B cell (primary cell): ENCODE measurements at regions not wholly inside any gene's neighbourhood (a gene's known extent, or its start where the extent isn't known, plus 50 kb on each side); places are given as distances from the start of the nearest gene placed in this dataset.

Experiments used
- ATAC-seq: fragments of 200-7000 bp; cut with Tn5 transposase; one replicate; pipeline ENCODE4 v1.10.0; 2021; ENCODE audit warnings: low read depth, mild to moderate bottlenecking, moderate number of reproducible peaks, moderate library complexity
- CTCF ChIA-PET: fragments of 350-600 bp; sonication (Branson Sonifier 250); formaldehyde crosslinking; loops from one replicate; lab custom pipeline; 2021; ENCODE audit warnings: antibody characterized with exemption, inconsistent platforms; lab: Charles Lee
- POLR2A ChIA-PET: fragments of 350-600 bp; sonication (Branson Sonifier 250); formaldehyde crosslinking; loops from one replicate; lab custom pipeline; 2021; ENCODE audit warnings: antibody characterized with exemption; lab: Charles Lee
- DNase-seq: peaks from one replicate; pipeline ENCODE4 v3.0.0; 2013
- H2AFZ ChIP-seq: 2 replicates; pipeline ENCODE4 v1.6.1; 2012; ENCODE audit warnings: mild to moderate bottlenecking, low read depth, low read length; ENCODE audit not compliant: insufficient read depth, poor library complexity, severe bottlenecking
- H3K27ac ChIP-seq, 2 donors: 1 replicate in 1 of 2; 2 replicates in 1 of 2; pipeline ENCODE4 v1.5.1; 2012 to 2013; ENCODE audit warnings: low read length in 2 of 2, mild to moderate bottlenecking in 2 of 2, moderate library complexity in 1 of 2
- H3K27me3 ChIP-seq, 4 experiments: fragments of 200-600 bp in 1 of 4; sonication (generic) in 1 of 4; replicated peaks in 1 of 4; 1 replicate in 2 of 4; 2 replicates in 2 of 4; pipeline versions ENCODE4 v1.6.1 to v1.7.0; 2013 to 2016; ENCODE audit warnings: low read length in 3 of 4, mild to moderate bottlenecking in 2 of 4, mixed read lengths in 1 of 4, moderate library complexity in 1 of 4; ENCODE audit not compliant: insufficient read depth in 4 of 4, control insufficient read depth in 3 of 4; ENCODE audit errors: control extremely low read depth in 1 of 4
- H3K36me3 ChIP-seq, 2 experiments: replicated peaks in 1 of 2; 1 replicate in 1 of 2; 2 replicates in 1 of 2; pipeline versions ENCODE4 v1.6.1 to v1.7.1; 2013; ENCODE audit warnings: low read length in 1 of 2; ENCODE audit not compliant: insufficient read depth in 2 of 2, control insufficient read depth in 1 of 2; ENCODE audit errors: control extremely low read depth in 1 of 2, extremely low read depth in 1 of 2
- H3K4me1 ChIP-seq, 2 donors: fragments of 200-600 bp in 1 of 2; sonication (generic) in 1 of 2; 1 replicate in 1 of 2; 2 replicates in 1 of 2; pipeline versions ENCODE4 v1.5.1 to v1.6.1; 2013 to 2017; ENCODE audit warnings: low read length in 2 of 2; ENCODE audit not compliant: control insufficient read depth in 2 of 2, insufficient read depth in 2 of 2
- H3K4me2 ChIP-seq: replicated peaks from 2 replicates; pipeline ENCODE3; 2012; ENCODE audit warnings: mild to moderate bottlenecking, low read depth, low read length; ENCODE audit not compliant: poor library complexity, severe bottlenecking
- H3K4me3 ChIP-seq, 5 experiments: fragments of 200-600 bp in 1 of 5; sonication (generic) in 1 of 5; 1 replicate in 3 of 5; 2 replicates in 2 of 5; pipeline versions ENCODE4 v1.5.1 to v1.7.0; 2011 to 2016; ENCODE audit warnings: low read length in 4 of 5, mild to moderate bottlenecking in 4 of 5, low read depth in 2 of 5, control low read depth in 1 of 5, moderate library complexity in 1 of 5; ENCODE audit not compliant: insufficient read depth in 1 of 5; ENCODE audit errors: control extremely low read depth in 1 of 5, extremely low read depth in 1 of 5
- H3K79me2 ChIP-seq: fragments of 200-600 bp; sonication (generic); one replicate; pipeline ENCODE4 v1.6.0; 2016; ENCODE audit warnings: low read length; ENCODE audit not compliant: control insufficient read depth, insufficient read depth
- H3K9ac ChIP-seq: fragments of 200-600 bp; sonication (generic); 2 replicates; pipeline ENCODE4 v1.6.1; 2017; ENCODE audit warnings: mild to moderate bottlenecking, low read length, moderate library complexity
- H3K9me3 ChIP-seq, 3 donors: one replicate each; pipeline versions ENCODE4 v1.6.1 to v1.7.1; 2013; ENCODE audit warnings: low read length in 2 of 3; ENCODE audit not compliant: control insufficient read depth in 2 of 3, insufficient read depth in 1 of 3; ENCODE audit errors: control extremely low read depth in 1 of 3
- H4K20me1 ChIP-seq: 2 replicates; pipeline ENCODE4 v1.6.0; 2012; ENCODE audit warnings: mild to moderate bottlenecking, low read length; ENCODE audit not compliant: insufficient read depth, control insufficient read depth, poor library complexity, severe bottlenecking
- H3K27ac Mint-ChIP-seq: one replicate; pipeline ENCODE4 v1.8.0; 2021; ENCODE audit warnings: mixed read lengths
- H3K27me3 Mint-ChIP-seq: one replicate; pipeline ENCODE4 v1.8.0; 2021; ENCODE audit warnings: mixed read lengths
- H3K4me1 Mint-ChIP-seq: one replicate; pipeline ENCODE4 v1.8.0; 2021; ENCODE audit warnings: mixed read lengths
- H3K4me3 Mint-ChIP-seq: one replicate; pipeline ENCODE4 v1.8.0; 2021; ENCODE audit warnings: mixed read lengths
- H3K9me3 Mint-ChIP-seq: one replicate; pipeline ENCODE4 v1.8.0; 2022; ENCODE audit warnings: mixed read lengths; ENCODE audit not compliant: insufficient read depth
- EZH2 ChIP-seq: IDR thresholded peaks from 2 replicates; pipeline ENCODE4 v1.6.1; 2012; ENCODE audit warnings: borderline replicate concordance, low read depth, mild to moderate bottlenecking, moderate library complexity, low read length; ENCODE audit not compliant: insufficient read depth, poor library complexity, severe bottlenecking
- WGBS: methylation state at CpG from one replicate; pipeline ENCODE4 v1.1.5; 2013; ENCODE audit warnings: missing lambda C conversion rate; ENCODE audit not compliant: insufficient coverage; 5-methylcytosine and 5-hydroxymethylcytosine counted together
- intact Hi-C: fragments of 100-400 bp; cut with micrococcal nuclease; formaldehyde crosslinking; loops from one replicate; pipeline ENCODE4 v1.10.0; 2022
- TF ChIP-seq, protein P1 (sequence below): fragments of 200-600 bp; IDR thresholded peaks from one replicate; pipeline ENCODE4 v1.8.0; 2022; ENCODE audit warnings: antibody characterized with exemption, mild to moderate bottlenecking

- H3K4me3 Mint-ChIP-seq = no peak overlapping the region
- H3K27ac ChIP-seq = no peak overlapping the region
- no peak overlapping the region for H3K4me2 ChIP-seq
- no peaks in the 10 kb centered on the region for H3K79me2 ChIP-seq
- no peak for TF ChIP-seq EZH2
- TF ChIP-seq, protein P1, sequence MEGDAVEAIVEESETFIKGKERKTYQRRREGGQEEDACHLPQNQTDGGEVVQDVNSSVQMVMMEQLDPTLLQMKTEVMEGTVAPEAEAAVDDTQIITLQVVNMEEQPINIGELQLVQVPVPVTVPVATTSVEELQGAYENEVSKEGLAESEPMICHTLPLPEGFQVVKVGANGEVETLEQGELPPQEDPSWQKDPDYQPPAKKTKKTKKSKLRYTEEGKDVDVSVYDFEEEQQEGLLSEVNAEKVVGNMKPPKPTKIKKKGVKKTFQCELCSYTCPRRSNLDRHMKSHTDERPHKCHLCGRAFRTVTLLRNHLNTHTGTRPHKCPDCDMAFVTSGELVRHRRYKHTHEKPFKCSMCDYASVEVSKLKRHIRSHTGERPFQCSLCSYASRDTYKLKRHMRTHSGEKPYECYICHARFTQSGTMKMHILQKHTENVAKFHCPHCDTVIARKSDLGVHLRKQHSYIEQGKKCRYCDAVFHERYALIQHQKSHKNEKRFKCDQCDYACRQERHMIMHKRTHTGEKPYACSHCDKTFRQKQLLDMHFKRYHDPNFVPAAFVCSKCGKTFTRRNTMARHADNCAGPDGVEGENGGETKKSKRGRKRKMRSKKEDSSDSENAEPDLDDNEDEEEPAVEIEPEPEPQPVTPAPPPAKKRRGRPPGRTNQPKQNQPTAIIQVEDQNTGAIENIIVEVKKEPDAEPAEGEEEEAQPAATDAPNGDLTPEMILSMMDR = no peak
- ChIA-PET CTCF (interaction anchor here (0.5 kb wide), 1 partner anchor 319 kb away, joined by 3 read pairs; no protein-coding TSS in a partner anchor), POLR2A (no interaction called here)
- H4K20me1 ChIP-seq = no peaks in the 10 kb centered on the region
- intact Hi-C loops = no loop called here
- H3K27me3 ChIP-seq = no peaks in the 10 kb centered on the region
- H3K27me3 Mint-ChIP-seq = no peaks in the 10 kb centered on the region
- no peak overlapping the region for H3K27ac Mint-ChIP-seq
- H3K9me3 Mint-ChIP-seq = no peaks in the 10 kb centered on the region
- H2AFZ ChIP-seq = no peak overlapping the region
- H3K36me3 ChIP-seq = no peaks in the 10 kb centered on the region
- no peak overlapping the region for H3K9ac ChIP-seq
- no peaks in the 10 kb centered on the region for H3K4me1 ChIP-seq
- ATAC-seq = no peak
- H3K4me1 Mint-ChIP-seq = no peaks in the 10 kb centered on the region
- H3K9me3 ChIP-seq = no peaks in the 10 kb centered on the region
- WGBS = 95% methylated on average over 5 of the region's 11 CpGs
- DNase-seq = no peak
- H3K4me3 ChIP-seq = no peak overlapping the region
Measured at GRCh38 chr18:31243740-31244512, 74.0 kb upstream of the DSG1 start.

DNA sequence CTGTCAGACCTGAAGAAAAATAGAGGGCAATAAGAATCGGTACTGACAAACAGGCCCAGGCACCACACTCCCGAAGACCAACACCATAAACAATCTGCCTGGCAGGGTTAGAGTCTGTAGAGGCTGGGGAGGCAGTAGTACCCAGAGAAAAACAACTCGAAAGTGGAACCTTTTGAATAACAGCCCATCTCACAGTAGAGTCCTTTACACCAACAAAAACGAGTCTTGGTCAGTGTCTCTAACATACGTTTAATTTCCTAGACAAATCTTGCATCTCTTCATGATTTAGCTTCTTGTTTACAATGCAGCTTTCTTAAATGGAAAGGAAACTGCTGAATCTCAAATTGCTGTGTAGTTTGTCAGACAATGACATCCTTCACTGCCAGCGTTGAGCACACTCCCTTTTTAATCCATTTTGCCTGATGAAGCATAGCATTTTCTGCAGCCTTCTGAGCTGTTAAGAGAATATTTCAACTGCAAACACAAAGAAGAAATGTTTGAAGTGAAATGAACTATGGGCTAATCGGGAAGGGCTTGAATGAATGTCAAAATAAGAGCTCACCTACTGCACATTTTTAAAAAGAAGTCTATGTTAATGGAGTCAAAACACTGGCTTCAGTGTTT, 73.1 kb upstream of the DSG1 start:
- H3K4me3 Mint-ChIP-seq = no peak overlapping the region
- POLR2A ChIA-PET = no interaction called here

More for the DNA sequence above, 73.1 kb upstream of the DSG1 start:
- Mint-ChIP-seq H3K4me1 (no peaks in the 10 kb centered on the region), H3K27ac (no peak overlapping the region), H3K9me3 (no peaks in the 10 kb centered on the region), H3K27me3 (no peaks in the 10 kb centered on the region)
- Histone ChIP-seq H2AFZ (no peak overlapping the region), H3K9me3 (no peaks in the 10 kb centered on the region), H3K27me3 (no peaks in the 10 kb centered on the region), H3K4me2 (no peak overlapping the region), H4K20me1 (no peaks in the 10 kb centered on the region), H3K9ac (no peak overlapping the region), H3K4me3 (no peak overlapping the region), H3K4me1 (no peaks in the 10 kb centered on the region), H3K36me3 (no peaks in the 10 kb centered on the region), H3K27ac (no peak overlapping the region), H3K79me2 (no peaks in the 10 kb centered on the region)
- no peak for ATAC-seq
- CTCF ChIA-PET = no interaction called here
- intact Hi-C loops = no loop called here
- TF ChIP-seq EZH2 = no peak
- TF ChIP-seq, protein P1 = no peak
- 83% methylated on average over 1 of the region's 7 CpGs for WGBS
- DNase-seq = no peak
